ENCODE measurements at regions not wholly inside any gene's neighbourhood (a gene's known extent, or its start where the extent isn't known, plus 50 kb on each side); places are given as distances from the start of the nearest gene placed in this dataset.

DNA sequence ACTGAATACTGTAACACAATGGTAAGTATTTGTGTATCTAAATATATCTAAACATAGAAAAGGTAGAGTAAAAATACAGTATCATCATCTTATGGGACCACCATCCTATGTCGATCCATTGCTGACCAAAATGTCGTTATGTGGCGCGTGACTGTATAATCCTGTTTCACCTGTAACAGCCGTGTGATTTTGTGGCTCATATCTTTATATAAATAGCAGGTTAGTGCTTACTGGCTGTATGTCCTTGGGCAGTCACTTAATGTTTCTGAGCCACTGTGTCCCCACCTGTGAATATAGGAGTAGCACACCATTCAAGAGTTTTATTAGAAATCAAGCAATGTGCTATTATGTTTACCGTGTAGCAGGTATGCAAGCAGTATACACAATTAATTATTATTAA, 226.2 kb upstream of the FAT1 start:
- no peaks in the 10 kb centered on the region for H3K4me1 ChIP-seq (replicated peaks in 1 of 2)
- no peaks in the 10 kb centered on the region for H3K36me3 ChIP-seq (replicated peaks in 1 of 2)
- TF ChIP-seq, protein P1, sequence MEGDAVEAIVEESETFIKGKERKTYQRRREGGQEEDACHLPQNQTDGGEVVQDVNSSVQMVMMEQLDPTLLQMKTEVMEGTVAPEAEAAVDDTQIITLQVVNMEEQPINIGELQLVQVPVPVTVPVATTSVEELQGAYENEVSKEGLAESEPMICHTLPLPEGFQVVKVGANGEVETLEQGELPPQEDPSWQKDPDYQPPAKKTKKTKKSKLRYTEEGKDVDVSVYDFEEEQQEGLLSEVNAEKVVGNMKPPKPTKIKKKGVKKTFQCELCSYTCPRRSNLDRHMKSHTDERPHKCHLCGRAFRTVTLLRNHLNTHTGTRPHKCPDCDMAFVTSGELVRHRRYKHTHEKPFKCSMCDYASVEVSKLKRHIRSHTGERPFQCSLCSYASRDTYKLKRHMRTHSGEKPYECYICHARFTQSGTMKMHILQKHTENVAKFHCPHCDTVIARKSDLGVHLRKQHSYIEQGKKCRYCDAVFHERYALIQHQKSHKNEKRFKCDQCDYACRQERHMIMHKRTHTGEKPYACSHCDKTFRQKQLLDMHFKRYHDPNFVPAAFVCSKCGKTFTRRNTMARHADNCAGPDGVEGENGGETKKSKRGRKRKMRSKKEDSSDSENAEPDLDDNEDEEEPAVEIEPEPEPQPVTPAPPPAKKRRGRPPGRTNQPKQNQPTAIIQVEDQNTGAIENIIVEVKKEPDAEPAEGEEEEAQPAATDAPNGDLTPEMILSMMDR (IDR thresholded peaks at IDR 0.05): no peak
- TF ChIP-seq POLR2A (IDR thresholded peaks at IDR 0.05): no peak
- H3K27me3 ChIP-seq: no peaks in the 10 kb centered on the region
- no peak for DNase-seq
- H3K9me3 ChIP-seq (replicated peaks in 1 of 3): no peaks in the 10 kb centered on the region
- no peak overlapping the region for H3K4me3 ChIP-seq
- no peak overlapping the region for H3K27ac ChIP-seq
- intact Hi-C loops (cut with DNase I): no loop called here
- 76 to 88% (median 81%) methylated on average over 6 of the region's 6 CpGs for WGBS, 4 donors

DNA sequence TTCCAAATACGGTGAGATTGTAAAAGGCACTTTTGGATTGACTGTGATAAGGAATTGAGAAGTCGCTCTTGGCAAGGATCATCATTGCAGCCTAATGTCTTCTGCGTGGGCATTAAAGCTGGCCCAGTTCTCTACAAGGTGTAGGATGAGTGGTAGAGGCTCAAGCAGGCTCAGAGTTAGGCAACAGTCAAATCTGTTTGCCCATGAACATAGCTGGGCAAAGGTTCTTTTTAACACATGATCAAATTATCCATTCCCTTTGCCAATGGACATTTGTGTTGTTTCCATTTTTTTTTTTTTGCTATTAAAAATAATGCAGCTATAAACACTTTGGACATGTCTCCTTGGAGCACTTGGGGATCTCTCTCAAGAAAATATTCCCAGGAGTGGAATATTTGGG, 229.1 kb upstream of the FAT1 start:
- H3K4me1 ChIP-seq (replicated peaks in 1 of 2): no peaks in the 10 kb centered on the region
- no peak overlapping the region for H3K27ac ChIP-seq
- intact Hi-C loops (cut with DNase I): no loop called here
- no peaks in the 10 kb centered on the region for H3K27me3 ChIP-seq
- no peak for DNase-seq
- TF ChIP-seq, protein P1 (IDR thresholded peaks at IDR 0.05): no peak
- no peak for TF ChIP-seq POLR2A (IDR thresholded peaks at IDR 0.05)
- no peak overlapping the region for H3K4me3 ChIP-seq
- no peaks in the 10 kb centered on the region for H3K9me3 ChIP-seq (replicated peaks in 1 of 3)
- 85 to 89% (median 86%) methylated on average over 3 of the region's 3 CpGs for WGBS, 4 donors
- H3K36me3 ChIP-seq (replicated peaks in 1 of 2): no peaks in the 10 kb centered on the region

DNA sequence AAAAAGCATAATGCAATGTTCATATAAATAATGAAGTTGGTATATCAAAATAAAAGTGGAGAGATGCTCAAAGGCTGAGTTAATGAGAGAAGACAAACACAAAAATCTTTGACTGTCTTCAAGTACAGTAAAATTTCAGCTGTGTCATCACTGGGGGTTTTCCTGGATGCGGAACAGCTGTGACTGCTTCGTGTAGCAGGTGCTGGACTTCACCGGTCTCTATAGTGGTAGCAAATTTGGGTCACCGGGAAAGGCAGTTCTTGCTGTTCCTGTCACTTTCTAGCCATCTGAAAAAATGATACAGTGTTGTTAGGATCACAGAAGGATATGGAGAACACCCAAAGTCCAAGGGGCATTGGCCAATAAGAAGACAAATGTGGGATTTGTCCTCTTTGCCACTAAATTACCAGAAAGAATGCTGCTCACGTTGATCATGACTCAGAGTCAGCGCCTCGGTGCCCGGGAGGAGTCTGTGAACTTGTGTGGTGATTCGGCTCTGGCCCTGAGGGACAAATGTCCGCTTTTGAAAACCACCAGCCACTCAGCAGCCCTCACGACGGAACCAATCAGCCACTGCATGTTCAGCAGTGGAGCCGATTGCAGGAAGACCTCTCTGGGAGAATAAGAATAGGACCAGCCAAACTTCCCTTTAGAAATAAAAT, 230.1 kb upstream of the FAT1 start:
- TF ChIP-seq, protein P1 (IDR thresholded peaks at IDR 0.05): no peak
- no peak for TF ChIP-seq POLR2A (IDR thresholded peaks at IDR 0.05)
- Histone ChIP-seq H3K36me3 (replicated peaks in 1 of 2) (no peaks in the 10 kb centered on the region), H3K9me3 (replicated peaks in 1 of 3) (no peaks in the 10 kb centered on the region), H3K27me3 (no peaks in the 10 kb centered on the region), H3K4me3 (no peak overlapping the region), H3K27ac (no peak overlapping the region), H3K4me1 (replicated peaks in 1 of 2) (no peaks in the 10 kb centered on the region)
- DNase-seq: no peak
- intact Hi-C loops (cut with DNase I): no loop called here
- WGBS, 4 donors: 75 to 93% (median 78%) methylated on average over 10 to 13 of the region's 13 CpGs

- H3K4me1 ChIP-seq (replicated peaks in 1 of 2): no peaks in the 10 kb centered on the region
Measured at GRCh38 chr4:186954509-186954908, 230.9 kb upstream of the FAT1 start.

More at GRCh38 chr4:186954509-186954908, 230.9 kb upstream of the FAT1 start:
- no peaks in the 10 kb centered on the region for H3K27me3 ChIP-seq
- intact Hi-C loops (cut with DNase I): no loop called here
- no peaks in the 10 kb centered on the region for H3K9me3 ChIP-seq (replicated peaks in 1 of 3)
- no peak for DNase-seq
- no peak overlapping the region for H3K4me3 ChIP-seq
- H3K36me3 ChIP-seq (replicated peaks in 1 of 2): no peaks in the 10 kb centered on the region
- no peak overlapping the region for H3K27ac ChIP-seq
- WGBS, 4 donors: 79 to 84% (median 82%) methylated on average over 5 of the region's 5 CpGs
- no peak for TF ChIP-seq POLR2A (IDR thresholded peaks at IDR 0.05)
- TF ChIP-seq, protein P1 (IDR thresholded peaks at IDR 0.05): no peak
